Ovary (tissue), 3 donors: ENCODE measurements at regions not wholly inside any gene's neighbourhood (a gene's known extent, or its start where the extent isn't known, plus 50 kb on each side); places are given as distances from the start of the nearest gene placed in this dataset.

Experiments
- CTCF ChIP-seq, 3 donors: fragments of 450-650 bp in 2 of 3; fragments of 200-600 bp in 1 of 3; IDR thresholded peaks; one replicate each; pipeline versions ENCODE4 v1.5.1 to v1.8.0; 2016 to 2022; ENCODE audit warnings: antibody characterized with exemption in 3 of 3, mild to moderate bottlenecking in 1 of 3
- EP300 ChIP-seq: sonication (generic); formaldehyde crosslinking; IDR thresholded peaks from one replicate; pipeline ENCODE4 v1.6.1; 2017; ENCODE audit warnings: antibody characterized with exemption
- POLR2A ChIP-seq: fragments of 450-650 bp; IDR thresholded peaks from one replicate; pipeline ENCODE4 v1.6.1; 2017; ENCODE audit warnings: antibody characterized with exemption, mild to moderate bottlenecking, moderate library complexity
- donor health status: DM: no; HTN: no; CAD: no.

GRCh38 chr4:13276357-13276756 lies 207.8 kb downstream of the RAB28 start:
- no peak for TF ChIP-seq CTCF (IDR thresholded peaks at IDR 0.05)
- TF ChIP-seq POLR2A, result no peak
- TF ChIP-seq EP300, result no peak
